Epithelial cell of esophagus (primary cell): ENCODE measurements at regions not wholly inside any gene's neighbourhood (a gene's known extent, or its start where the extent isn't known, plus 50 kb on each side); places are given as distances from the start of the nearest gene placed in this dataset.
A peak's percentile ranks its signal among the peaks of the same experiment; 100 is the strongest.
"Not testable (repeated sequence)": the region's sequence is repeated elsewhere in the genome, so short reads cannot be mapped to it uniquely, and the experiment has no call there.

Experiments
- DNase-seq: peaks from one replicate; pipeline ENCODE4 v3.0.0; 2010; ENCODE audit warnings: low read depth
- H3K4me3 ChIP-seq: 2 replicates; pipeline ENCODE4 v1.5.1; 2011; ENCODE audit warnings: mild to moderate bottlenecking, low read length, control low read depth
- CTCF ChIP-seq: IDR thresholded peaks from 2 replicates; pipeline ENCODE4 v1.5.1; 2011; ENCODE audit warnings: low read depth, mild to moderate bottlenecking, low read length, control low read depth, inconsistent platforms; ENCODE audit not compliant: insufficient read depth; ENCODE audit errors: missing control alignments

DNA sequence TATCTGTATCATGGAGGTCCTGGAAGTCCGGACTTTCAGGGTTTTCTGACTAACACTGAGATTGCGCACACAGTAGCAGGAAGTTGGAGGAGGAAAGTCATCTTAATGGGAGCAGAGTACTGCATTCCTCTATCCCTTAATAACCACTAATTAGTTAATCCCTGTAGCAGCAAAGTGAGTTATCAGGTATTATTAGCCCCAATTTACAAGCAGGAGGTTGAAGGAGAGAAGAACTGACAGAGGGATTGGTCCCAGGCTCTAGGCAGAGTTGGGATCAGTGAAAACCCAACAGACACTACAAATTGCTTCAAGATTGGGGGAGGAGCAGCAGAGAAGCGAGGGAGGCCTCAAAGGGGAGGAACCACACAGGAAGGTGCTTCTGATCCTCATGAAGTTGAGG lies 74.5 kb upstream of the XPA start:
- H3K4me3 ChIP-seq = no peak overlapping the region
- DNase-seq = no peak
- TF ChIP-seq CTCF = no peak

GRCh38 chr9:97772145-97772544 lies 75.0 kb upstream of the XPA start:
- no peak for TF ChIP-seq CTCF
- no peak overlapping the region for H3K4me3 ChIP-seq
- no peak for DNase-seq

GRCh38 chr9:97773091-97773490 lies 76.0 kb upstream of the XPA start:
- peak; percentile 80 for DNase-seq
- no peak for TF ChIP-seq CTCF
- no peak overlapping the region for H3K4me3 ChIP-seq

GRCh38 chr9:97773723-97774122 lies 76.6 kb upstream of the XPA start:
- DNase-seq = peak; percentile 80
- no peak for TF ChIP-seq CTCF
- no peak overlapping the region for H3K4me3 ChIP-seq

GRCh38 chr9:97774673-97775072 lies 77.5 kb upstream of the XPA start:
- TF ChIP-seq CTCF = no peak
- H3K4me3 ChIP-seq = no peak overlapping the region
- no peak for DNase-seq

GRCh38 chr9:97778740-97779139 lies 74.3 kb upstream of the FOXE1 start:
- DNase-seq, H3K4me3 ChIP-seq: not testable (repeated sequence)

- no peak for DNase-seq
- TF ChIP-seq CTCF = no peak
- H3K4me3 ChIP-seq = no peak overlapping the region
These were observed 73.4 kb upstream of the FOXE1 start for GRCh38 chr9:97779608-97780007.

- DNase-seq = no peak
- TF ChIP-seq CTCF = peak; percentile 41
- H3K4me3 ChIP-seq = no peak overlapping the region
These were observed 71.1 kb upstream of the FOXE1 start for GRCh38 chr9:97781902-97782301.
